Fibroblast of villous mesenchyme (primary cell): ENCODE measurements at regions not wholly inside any gene's neighbourhood (a gene's known extent, or its start where the extent isn't known, plus 50 kb on each side); places are given as distances from the start of the nearest gene placed in this dataset.

Experiments
- DNase-seq: peaks from one replicate; pipeline ENCODE4 v3.0.0-alpha.2; 2010; ENCODE audit warnings: low read depth
- H3K4me3 ChIP-seq: 2 replicates; pipeline ENCODE4 v1.5.1; 2011; ENCODE audit warnings: low read depth, mild to moderate bottlenecking, low read length
- CTCF ChIP-seq: IDR thresholded peaks from 2 replicates; pipeline ENCODE4 v1.5.1; 2012; ENCODE audit warnings: low read depth, mild to moderate bottlenecking, low read length; ENCODE audit not compliant: insufficient read depth

- no peak overlapping the region for H3K4me3 ChIP-seq
- no peak for DNase-seq
- TF ChIP-seq CTCF: no peak
Measured at GRCh38 chr14:100664231-100664630, 62.5 kb upstream of the DLK1 start.

DNA sequence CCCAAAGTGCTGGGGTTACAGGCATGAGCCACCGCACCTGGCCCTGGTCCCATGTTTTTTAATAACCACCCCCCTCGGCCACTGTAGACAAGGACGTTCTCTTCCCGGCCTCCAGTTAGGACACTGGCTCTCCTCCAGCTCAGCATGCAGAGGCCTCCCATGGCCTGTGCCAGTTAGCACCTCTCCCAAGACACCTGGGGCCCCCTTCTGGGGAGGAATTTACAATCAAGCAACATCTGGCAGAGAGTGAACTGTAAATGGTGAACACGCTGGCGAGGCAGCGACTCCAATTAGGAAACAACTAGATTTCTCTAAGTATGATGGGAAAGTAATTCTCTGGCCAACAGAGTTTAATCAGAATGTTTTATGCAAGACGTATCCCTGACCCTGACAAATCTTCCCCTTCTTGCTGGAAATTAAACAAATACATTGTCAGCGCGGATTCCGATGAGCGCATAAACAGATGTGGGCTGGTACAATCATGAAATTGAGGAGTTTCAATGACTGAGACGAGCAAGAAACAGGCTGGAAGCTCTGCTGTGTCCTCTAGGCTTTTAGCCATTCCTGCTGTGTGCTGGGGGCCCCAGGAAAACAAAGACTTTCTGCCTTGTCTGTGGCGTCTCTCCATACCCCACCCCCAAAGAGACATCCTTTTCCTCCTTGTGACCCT is 61.7 kb upstream of the DLK1 start:
- no peak for TF ChIP-seq CTCF
- no peak overlapping the region for H3K4me3 ChIP-seq

GRCh38 chr14:100665511-100666032 is 61.1 kb upstream of the DLK1 start:
- H3K4me3 ChIP-seq: no peak overlapping the region
- TF ChIP-seq CTCF: no peak
- no peak for DNase-seq

More for the DNA sequence above, 61.7 kb upstream of the DLK1 start:
- DNase-seq: peak; percentile 39

- no peak for TF ChIP-seq CTCF
- DNase-seq: no peak
- no peak overlapping the region for H3K4me3 ChIP-seq
Measured at GRCh38 chr14:100666403-100666802, 60.3 kb upstream of the DLK1 start.

- H3K4me3 ChIP-seq: no peak overlapping the region
- DNase-seq: no peak
- TF ChIP-seq CTCF: no peak
Measured at GRCh38 chr14:100666851-100667250, 59.8 kb upstream of the DLK1 start.

DNA sequence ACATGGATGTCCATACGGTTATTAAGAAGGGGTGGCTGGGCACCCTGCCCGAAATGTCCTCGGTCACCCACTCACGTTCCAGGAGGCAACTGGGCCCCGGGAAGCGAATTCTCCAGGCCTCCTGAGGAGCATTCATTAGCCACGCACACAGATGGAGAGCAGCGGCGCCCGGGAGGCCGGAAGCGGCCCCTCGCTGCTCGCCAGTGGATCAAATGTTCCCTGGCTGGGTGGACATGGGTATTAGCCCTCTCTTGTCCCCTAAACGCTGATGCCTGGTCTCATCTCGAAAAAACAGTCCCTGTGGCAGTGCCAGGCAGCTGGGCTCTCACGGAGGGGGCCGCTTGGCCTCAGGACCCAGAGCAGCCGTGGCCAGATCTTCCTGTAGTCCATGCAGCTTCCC is 59.0 kb upstream of the DLK1 start:
- no peak overlapping the region for H3K4me3 ChIP-seq
- DNase-seq: no peak
- no peak for TF ChIP-seq CTCF

- no peak for DNase-seq
- no peak for TF ChIP-seq CTCF
- no peak overlapping the region for H3K4me3 ChIP-seq
Measured at GRCh38 chr14:100668352-100668751, 58.3 kb upstream of the DLK1 start.
